GM23338 (cell line): ENCODE measurements at regions not wholly inside any gene's neighbourhood (a gene's known extent, or its start where the extent isn't known, plus 50 kb on each side); places are given as distances from the start of the nearest gene placed in this dataset.

Experiments
- CTCF ChIP-seq, 2 experiments: fragments of 200-600 bp in 1 of 2; sonication (generic) in 1 of 2; conservative IDR thresholded peaks; 2 replicates each; pipeline versions ENCODE4 v1.5.1 to v1.6.1; 2016 to 2017; ENCODE audit warnings: antibody characterized with exemption in 2 of 2, low read depth in 2 of 2, mild to moderate bottlenecking in 2 of 2, moderate library complexity in 1 of 2
- ETS1 ChIP-seq: IDR thresholded peaks from 2 replicates; pipeline ENCODE4 v1.6.1; 2016; ENCODE audit warnings: antibody characterized with exemption
- EZH2 ChIP-seq: fragments of 200-600 bp; sonication (generic); IDR thresholded peaks from one replicate; pipeline ENCODE4 v1.8.0; 2017; ENCODE audit warnings: antibody characterized with exemption, mild to moderate bottlenecking, low read depth; ENCODE audit not compliant: unreplicated experiment
- EZH2phosphoT487 ChIP-seq: fragments of 200-600 bp; sonication (generic); IDR thresholded peaks from one replicate; pipeline ENCODE4 v1.8.1; 2018; ENCODE audit warnings: antibody characterized with exemption; ENCODE audit not compliant: unreplicated experiment
- JUNB ChIP-seq: IDR thresholded peaks from one replicate; pipeline ENCODE4 v1.6.1; 2016; ENCODE audit warnings: antibody characterized with exemption; ENCODE audit not compliant: unreplicated experiment
- POLR2AphosphoS5 ChIP-seq: IDR thresholded peaks from 2 replicates; pipeline ENCODE4 v1.6.1; 2016; ENCODE audit warnings: antibody characterized with exemption, low read depth
- ZNF114 ChIP-seq: fragments of 250-450 bp; sonication (Bioruptor Pico); IDR thresholded peaks from 2 replicates; pipeline ENCODE4 v1.5.0; 2020; ENCODE audit warnings: mild to moderate bottlenecking, moderate library complexity
- TF ChIP-seq, protein P1 (sequence below): IDR thresholded peaks from one replicate; pipeline ENCODE4 v1.6.1; 2018; ENCODE audit warnings: antibody characterized with exemption; ENCODE audit not compliant: unreplicated experiment

GRCh38 chr7:24233386-24233785, 50.6 kb upstream of the NPY start:
- TF ChIP-seq EZH2, result no peak
- TF ChIP-seq, protein P1, sequence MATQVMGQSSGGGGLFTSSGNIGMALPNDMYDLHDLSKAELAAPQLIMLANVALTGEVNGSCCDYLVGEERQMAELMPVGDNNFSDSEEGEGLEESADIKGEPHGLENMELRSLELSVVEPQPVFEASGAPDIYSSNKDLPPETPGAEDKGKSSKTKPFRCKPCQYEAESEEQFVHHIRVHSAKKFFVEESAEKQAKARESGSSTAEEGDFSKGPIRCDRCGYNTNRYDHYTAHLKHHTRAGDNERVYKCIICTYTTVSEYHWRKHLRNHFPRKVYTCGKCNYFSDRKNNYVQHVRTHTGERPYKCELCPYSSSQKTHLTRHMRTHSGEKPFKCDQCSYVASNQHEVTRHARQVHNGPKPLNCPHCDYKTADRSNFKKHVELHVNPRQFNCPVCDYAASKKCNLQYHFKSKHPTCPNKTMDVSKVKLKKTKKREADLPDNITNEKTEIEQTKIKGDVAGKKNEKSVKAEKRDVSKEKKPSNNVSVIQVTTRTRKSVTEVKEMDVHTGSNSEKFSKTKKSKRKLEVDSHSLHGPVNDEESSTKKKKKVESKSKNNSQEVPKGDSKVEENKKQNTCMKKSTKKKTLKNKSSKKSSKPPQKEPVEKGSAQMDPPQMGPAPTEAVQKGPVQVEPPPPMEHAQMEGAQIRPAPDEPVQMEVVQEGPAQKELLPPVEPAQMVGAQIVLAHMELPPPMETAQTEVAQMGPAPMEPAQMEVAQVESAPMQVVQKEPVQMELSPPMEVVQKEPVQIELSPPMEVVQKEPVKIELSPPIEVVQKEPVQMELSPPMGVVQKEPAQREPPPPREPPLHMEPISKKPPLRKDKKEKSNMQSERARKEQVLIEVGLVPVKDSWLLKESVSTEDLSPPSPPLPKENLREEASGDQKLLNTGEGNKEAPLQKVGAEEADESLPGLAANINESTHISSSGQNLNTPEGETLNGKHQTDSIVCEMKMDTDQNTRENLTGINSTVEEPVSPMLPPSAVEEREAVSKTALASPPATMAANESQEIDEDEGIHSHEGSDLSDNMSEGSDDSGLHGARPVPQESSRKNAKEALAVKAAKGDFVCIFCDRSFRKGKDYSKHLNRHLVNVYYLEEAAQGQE, result no peak
- TF ChIP-seq ETS1, result no peak
- no peak for TF ChIP-seq CTCF (conservative IDR thresholded peaks at IDR 0.05; ENCODE audit: low read depth in 2 of 2)
- no peak for TF ChIP-seq POLR2AphosphoS5
- no peak for TF ChIP-seq EZH2phosphoT487
- TF ChIP-seq JUNB, result no peak
- no peak for TF ChIP-seq ZNF114 (CRISPR knock-in tag)
